ENCODE measurements at regions not wholly inside any gene's neighbourhood (a gene's known extent, or its start where the extent isn't known, plus 50 kb on each side); places are given as distances from the start of the nearest gene placed in this dataset.

- no peaks in the 10 kb centered on the region for H3K27me3 ChIP-seq (ENCODE audit: insufficient read depth, low read depth)
- H3K36me3 ChIP-seq (ENCODE audit: insufficient read depth), result no peaks in the 10 kb centered on the region
- H3K9ac ChIP-seq, result no peak overlapping the region
- no peak for TF ChIP-seq CTCF (conservative IDR thresholded peaks at IDR 0.05; ENCODE audit: low read depth, low read length)
- no peak overlapping the region for H2AFZ ChIP-seq (ENCODE audit: low read depth)
- H3K27ac ChIP-seq, result no peak overlapping the region
- H3K4me2 ChIP-seq, result no peak overlapping the region
- no peaks in the 10 kb centered on the region for H4K20me1 ChIP-seq (ENCODE audit: insufficient read depth)
- H3K4me3 ChIP-seq (IDR thresholded peaks at IDR 0.05; ENCODE audit: insufficient read depth, low read depth, low read length), result no peak overlapping the region
- no peaks in the 10 kb centered on the region for H3K4me1 ChIP-seq (ENCODE audit: low read depth, poor library complexity, severe bottlenecking)
- no peaks in the 10 kb centered on the region for H3K79me2 ChIP-seq (ENCODE audit: insufficient read depth, low read depth)
Observed at GRCh38 chr10:118835682-118836326, 81.0 kb upstream of the CACUL1 start.

- Histone ChIP-seq H3K4me1 (ENCODE audit: low read depth, poor library complexity, severe bottlenecking) (no peaks in the 10 kb centered on the region), H3K4me3 (IDR thresholded peaks at IDR 0.05; ENCODE audit: insufficient read depth, low read depth, low read length) (no peak overlapping the region), H3K9ac (no peak overlapping the region), H3K4me2 (no peak overlapping the region), H2AFZ (ENCODE audit: low read depth) (no peak overlapping the region), H3K36me3 (ENCODE audit: insufficient read depth) (no peaks in the 10 kb centered on the region), H3K27ac (no peak overlapping the region), H3K27me3 (ENCODE audit: insufficient read depth, low read depth) (no peaks in the 10 kb centered on the region), H3K79me2 (ENCODE audit: insufficient read depth, low read depth) (no peaks in the 10 kb centered on the region), H4K20me1 (ENCODE audit: insufficient read depth) (no peaks in the 10 kb centered on the region)
- no peak for TF ChIP-seq CTCF (conservative IDR thresholded peaks at IDR 0.05; ENCODE audit: low read depth, low read length)
Observed at GRCh38 chr10:118838364-118838763, 83.6 kb upstream of the CACUL1 start.

GRCh38 chr10:118839348-118839747 is 84.6 kb upstream of the CACUL1 start:
- no peak overlapping the region for H3K4me2 ChIP-seq
- no peak for TF ChIP-seq CTCF (conservative IDR thresholded peaks at IDR 0.05; ENCODE audit: low read depth, low read length)

GRCh38 chr10:118840071-118840775 is 85.5 kb upstream of the CACUL1 start:
- no peaks in the 10 kb centered on the region for H3K36me3 ChIP-seq (ENCODE audit: insufficient read depth)
- no peaks in the 10 kb centered on the region for H4K20me1 ChIP-seq (ENCODE audit: insufficient read depth)
- H3K4me2 ChIP-seq, result no peak overlapping the region
- TF ChIP-seq CTCF (conservative IDR thresholded peaks at IDR 0.05; ENCODE audit: low read depth, low read length), result no peak
- no peak overlapping the region for H3K27ac ChIP-seq
- no peak overlapping the region for H3K9ac ChIP-seq
- no peaks in the 10 kb centered on the region for H3K4me1 ChIP-seq (ENCODE audit: low read depth, poor library complexity, severe bottlenecking)
- H3K4me3 ChIP-seq (IDR thresholded peaks at IDR 0.05; ENCODE audit: insufficient read depth, low read depth, low read length), result no peak overlapping the region
- H3K27me3 ChIP-seq (ENCODE audit: insufficient read depth, low read depth), result no peaks in the 10 kb centered on the region
- no peaks in the 10 kb centered on the region for H3K79me2 ChIP-seq (ENCODE audit: insufficient read depth, low read depth)
- H2AFZ ChIP-seq (ENCODE audit: low read depth), result no peak overlapping the region

More at GRCh38 chr10:118839348-118839747, 84.6 kb upstream of the CACUL1 start:
- Histone ChIP-seq H3K27ac (no peak overlapping the region), H4K20me1 (ENCODE audit: insufficient read depth) (no peaks in the 10 kb centered on the region), H3K4me1 (ENCODE audit: low read depth, poor library complexity, severe bottlenecking) (no peaks in the 10 kb centered on the region), H3K36me3 (ENCODE audit: insufficient read depth) (no peaks in the 10 kb centered on the region), H3K27me3 (ENCODE audit: insufficient read depth, low read depth) (no peaks in the 10 kb centered on the region), H3K79me2 (ENCODE audit: insufficient read depth, low read depth) (no peaks in the 10 kb centered on the region), H2AFZ (ENCODE audit: low read depth) (no peak overlapping the region), H3K9ac (no peak overlapping the region), H3K4me3 (IDR thresholded peaks at IDR 0.05; ENCODE audit: insufficient read depth, low read depth, low read length) (no peak overlapping the region)
